ENCODE measurements at regions not wholly inside any gene's neighbourhood (a gene's known extent, or its start where the extent isn't known, plus 50 kb on each side); places are given as distances from the start of the nearest gene placed in this dataset.
"Not testable (repeated sequence)": the region's sequence is repeated elsewhere in the genome, so short reads cannot be mapped to it uniquely, and the experiment has no call there.

DNA sequence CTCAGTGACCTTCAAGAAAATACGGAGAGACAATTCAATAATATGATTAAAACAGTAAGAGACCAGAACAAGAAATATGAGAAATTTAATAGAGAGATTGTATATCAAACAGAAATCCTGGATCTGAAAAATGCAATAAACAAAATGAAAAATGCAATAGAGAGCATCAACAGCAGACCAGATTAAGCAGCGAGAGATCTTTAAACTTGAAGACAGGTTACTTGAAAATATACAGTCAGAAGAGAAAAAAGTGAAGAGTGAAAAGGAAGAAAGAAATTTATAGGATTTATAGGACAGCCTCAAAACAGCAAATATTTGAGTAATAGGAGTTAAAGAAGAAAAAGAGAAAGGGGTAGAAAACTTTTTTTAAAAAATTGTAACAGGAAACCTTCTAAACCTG, 813.9 kb upstream of the GRM7 start:
- Histone ChIP-seq H3K9me3 (peaks cover 3 to 68% (median 55%) of the 10 kb centered on the region in 8 donors), H3K36me3 (no peaks in the 10 kb centered on the region), H3K27ac (no peak overlapping the region), H3K27me3 (replicated peaks in 1 of 7) (no peaks in the 10 kb centered on the region), H3K4me1 (no peaks in the 10 kb centered on the region), H3K4me3 (no peak overlapping the region)
- TF ChIP-seq, protein P1, sequence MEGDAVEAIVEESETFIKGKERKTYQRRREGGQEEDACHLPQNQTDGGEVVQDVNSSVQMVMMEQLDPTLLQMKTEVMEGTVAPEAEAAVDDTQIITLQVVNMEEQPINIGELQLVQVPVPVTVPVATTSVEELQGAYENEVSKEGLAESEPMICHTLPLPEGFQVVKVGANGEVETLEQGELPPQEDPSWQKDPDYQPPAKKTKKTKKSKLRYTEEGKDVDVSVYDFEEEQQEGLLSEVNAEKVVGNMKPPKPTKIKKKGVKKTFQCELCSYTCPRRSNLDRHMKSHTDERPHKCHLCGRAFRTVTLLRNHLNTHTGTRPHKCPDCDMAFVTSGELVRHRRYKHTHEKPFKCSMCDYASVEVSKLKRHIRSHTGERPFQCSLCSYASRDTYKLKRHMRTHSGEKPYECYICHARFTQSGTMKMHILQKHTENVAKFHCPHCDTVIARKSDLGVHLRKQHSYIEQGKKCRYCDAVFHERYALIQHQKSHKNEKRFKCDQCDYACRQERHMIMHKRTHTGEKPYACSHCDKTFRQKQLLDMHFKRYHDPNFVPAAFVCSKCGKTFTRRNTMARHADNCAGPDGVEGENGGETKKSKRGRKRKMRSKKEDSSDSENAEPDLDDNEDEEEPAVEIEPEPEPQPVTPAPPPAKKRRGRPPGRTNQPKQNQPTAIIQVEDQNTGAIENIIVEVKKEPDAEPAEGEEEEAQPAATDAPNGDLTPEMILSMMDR (IDR thresholded peaks at IDR 0.05 in 8 of 11, conservative IDR thresholded peaks at IDR 0.05 in 3 of 11): no peak
- TF ChIP-seq POLR2AphosphoS5 (IDR thresholded peaks at IDR 0.05): no peak
- no peak for TF ChIP-seq POLR2A (IDR thresholded peaks at IDR 0.05)
- 88 to 96% (median 91%) methylated on average over 2 of the region's 2 CpGs for WGBS, 5 donors
- intact Hi-C loops (cut with DNase I; ENCODE audit: low total_unique reads): no loop called here
- DNase-seq: no peak

DNA sequence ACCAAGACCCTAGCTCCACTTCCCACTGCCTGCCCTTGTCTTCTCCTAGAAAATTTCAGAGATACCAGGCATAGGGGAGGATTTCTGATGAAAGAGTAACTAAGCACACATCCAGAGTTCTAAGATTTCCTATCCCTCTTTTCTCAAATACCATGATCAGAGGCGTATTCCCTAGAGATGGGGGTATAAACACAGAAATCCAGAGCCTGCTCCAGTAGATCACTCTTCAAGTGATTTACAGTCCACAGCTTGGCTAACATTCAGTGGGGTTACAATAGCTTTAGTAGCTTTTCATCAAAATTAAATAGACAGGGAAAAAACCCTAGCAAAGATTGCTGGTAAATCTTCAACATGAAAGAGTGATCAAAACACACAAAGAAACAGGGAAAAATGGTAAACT, 800.7 kb upstream of the GRM7 start:
- TF ChIP-seq POLR2A (IDR thresholded peaks at IDR 0.05) (no peak), POLR2AphosphoS5 (IDR thresholded peaks at IDR 0.05) (no peak)
- TF ChIP-seq, protein P1 (IDR thresholded peaks at IDR 0.05 in 8 of 11, conservative IDR thresholded peaks at IDR 0.05 in 3 of 11): no peak
- intact Hi-C loops (cut with DNase I; ENCODE audit: low total_unique reads): no loop called here
- Histone ChIP-seq H3K4me1 (no peaks in the 10 kb centered on the region), H3K36me3 (no peaks in the 10 kb centered on the region), H3K9me3 (no peaks in the 10 kb centered on the region), H3K27ac (no peak overlapping the region), H3K27me3 (replicated peaks in 1 of 7) (no peaks in the 10 kb centered on the region), H3K4me3 (no peak overlapping the region)
- WGBS, 5 donors: 73 to 83% (median 79%) methylated on average over 1 of the region's 1 CpG
- DNase-seq: no peak

DNA sequence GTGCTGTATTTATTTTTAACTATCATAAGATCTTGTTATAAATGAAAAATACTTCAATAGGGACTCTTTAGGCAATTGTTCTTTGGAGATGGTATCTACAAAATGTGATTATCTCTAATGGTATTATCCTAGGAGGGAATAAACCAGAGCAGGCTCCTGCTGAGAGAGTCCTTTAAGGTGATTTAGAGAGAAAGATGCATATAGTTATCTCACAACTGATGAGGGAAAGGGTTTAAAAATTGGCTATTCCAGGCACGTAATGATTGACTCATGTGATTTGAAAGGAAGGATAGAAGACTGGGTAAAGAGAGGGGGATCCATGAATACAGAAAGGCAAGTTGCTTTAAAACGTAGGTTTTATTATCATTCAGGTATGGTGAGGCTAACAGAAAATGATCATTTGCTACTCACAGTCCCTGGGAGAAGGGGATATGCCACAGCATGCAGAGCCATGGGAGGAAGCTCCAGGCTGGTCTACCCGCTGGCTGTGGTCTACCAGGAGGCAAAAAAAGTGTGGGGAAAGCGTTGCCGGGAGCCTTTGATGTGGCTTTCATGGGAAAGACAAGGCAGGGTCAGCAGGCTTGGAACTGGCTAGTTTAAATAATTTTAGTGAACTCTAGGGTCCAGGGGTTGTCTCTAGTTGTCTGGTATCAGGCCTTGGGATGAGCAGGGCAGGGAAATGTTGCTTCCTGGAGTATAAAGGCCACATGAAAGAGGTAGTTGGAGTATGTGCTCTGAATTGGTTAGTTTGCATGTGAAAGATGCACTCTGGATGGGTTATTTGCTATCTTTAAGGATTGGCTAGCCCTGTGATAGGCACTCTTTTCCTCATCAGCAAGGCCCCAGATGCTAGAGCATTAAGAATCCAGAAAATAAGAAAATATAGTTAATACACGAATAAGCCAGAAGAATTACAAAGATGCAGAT, 798.4 kb upstream of the GRM7 start:
- DNase-seq: no peak
- no peak overlapping the region for H3K4me3 ChIP-seq
- no peaks in the 10 kb centered on the region for H3K27me3 ChIP-seq (replicated peaks in 1 of 7)
- no peak for TF ChIP-seq POLR2AphosphoS5 (IDR thresholded peaks at IDR 0.05)
- no peak for TF ChIP-seq POLR2A (IDR thresholded peaks at IDR 0.05)
- TF ChIP-seq, protein P1 (IDR thresholded peaks at IDR 0.05 in 8 of 11, conservative IDR thresholded peaks at IDR 0.05 in 3 of 11): no peak
- H3K27ac ChIP-seq: no peak overlapping the region
- H3K4me1 ChIP-seq: no peaks in the 10 kb centered on the region
- WGBS, 5 donors: 66 to 82% (median 68%) methylated on average over 5 to 6 of the region's 6 CpGs
- H3K36me3 ChIP-seq: no peaks in the 10 kb centered on the region
- intact Hi-C loops (cut with DNase I; ENCODE audit: low total_unique reads): no loop called here
- no peaks in the 10 kb centered on the region for H3K9me3 ChIP-seq

DNA sequence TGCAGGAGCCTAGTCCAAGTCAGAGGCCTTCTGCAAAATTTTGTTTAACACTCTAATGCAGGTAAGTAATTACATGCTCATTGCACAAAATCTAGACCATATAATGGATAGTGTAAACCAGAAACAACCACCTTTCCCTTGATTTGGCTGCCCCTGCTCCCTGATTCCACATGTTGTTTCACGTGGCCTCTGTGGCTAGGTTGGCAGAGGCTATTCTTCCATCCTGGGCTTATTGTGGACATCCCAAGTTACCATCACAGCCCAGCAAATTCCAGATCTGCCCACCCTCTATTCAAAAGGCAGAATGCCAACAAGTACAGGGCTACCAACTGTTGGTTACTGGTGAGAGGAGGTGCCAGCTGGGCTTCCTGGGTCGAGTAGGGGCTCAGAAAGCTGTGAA, 794.5 kb upstream of the GRM7 start:
- H3K27ac ChIP-seq: no peak overlapping the region
- no peaks in the 10 kb centered on the region for H3K36me3 ChIP-seq
- WGBS, 5 donors: 46 to 65% (median 60%) methylated on average over 2 of the region's 2 CpGs
- no peak for DNase-seq
- H3K27me3 ChIP-seq (replicated peaks in 1 of 7): no peaks in the 10 kb centered on the region
- TF ChIP-seq POLR2AphosphoS5 (IDR thresholded peaks at IDR 0.05) (no peak), POLR2A (IDR thresholded peaks at IDR 0.05) (no peak)
- TF ChIP-seq, protein P1 (IDR thresholded peaks at IDR 0.05 in 8 of 11, conservative IDR thresholded peaks at IDR 0.05 in 3 of 11): no peak
- intact Hi-C loops (cut with DNase I; ENCODE audit: low total_unique reads): no loop called here
- no peaks in the 10 kb centered on the region for H3K4me1 ChIP-seq
- no peaks in the 10 kb centered on the region for H3K9me3 ChIP-seq
- no peak overlapping the region for H3K4me3 ChIP-seq

DNA sequence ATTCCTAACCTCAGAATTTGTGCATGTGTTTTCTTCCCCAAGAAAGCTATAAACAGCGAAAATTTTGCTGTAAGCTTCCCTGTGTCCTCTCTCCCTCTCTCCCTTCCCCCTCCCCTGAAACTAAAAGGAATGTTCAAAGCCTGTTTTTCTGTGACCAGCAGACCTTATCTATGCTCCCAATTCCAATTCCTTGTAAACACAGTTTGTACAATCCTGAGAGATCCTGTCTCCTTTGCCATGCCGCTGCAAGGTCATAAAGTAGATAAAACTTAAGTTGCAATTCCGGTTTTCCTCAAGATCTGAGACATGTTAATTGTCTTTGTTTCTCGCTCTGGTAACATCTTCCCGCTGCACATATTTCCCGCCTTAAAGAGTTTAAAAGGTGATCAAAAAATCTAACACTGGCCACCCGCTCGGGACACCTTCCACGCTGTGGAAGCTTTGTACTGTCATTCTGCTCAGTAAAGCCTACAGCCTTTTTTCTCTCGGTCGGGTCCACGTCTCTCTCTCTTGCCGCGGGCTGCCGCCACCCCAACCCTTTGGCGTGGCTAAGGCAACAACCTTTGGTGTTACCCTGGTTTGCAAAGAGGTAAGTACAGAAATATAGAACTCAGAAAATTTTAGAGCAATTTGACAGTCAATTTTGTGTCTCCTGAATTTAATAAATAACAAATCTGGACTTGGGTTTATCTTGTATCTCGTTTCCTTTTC, 793.9 kb upstream of the GRM7 start:
- H3K4me3 ChIP-seq; H3K27ac ChIP-seq; intact Hi-C loops (cut with DNase I; ENCODE audit: low total_unique reads); H3K9me3 ChIP-seq; H3K36me3 ChIP-seq; H3K27me3 ChIP-seq (replicated peaks in 1 of 7); DNase-seq; H3K4me1 ChIP-seq: not testable (repeated sequence)
- 83 to 91% (median 85%) methylated on average over 17 of the region's 17 CpGs for WGBS, 5 donors

All from spleen (tissue), 11 donors.